A673 (cell line): ENCODE measurements at regions not wholly inside any gene's neighbourhood (a gene's known extent, or its start where the extent isn't known, plus 50 kb on each side); places are given as distances from the start of the nearest gene placed in this dataset.

ENCODE experiments used
- BruUV-seq: library from RNA; stranded (reverse); fragments of 400-500 nt; replicated peaks from 2 replicates; lab custom pipeline; 2021; lab: Mats Ljungman, UMichigan
- CTCF ChIA-PET: fragments of 300-600 bp; sonication (Branson Sonifier 250); formaldehyde crosslinking; loops from one replicate; lab custom pipeline; 2022; ENCODE audit warnings: antibody characterized with exemption; lab: Charles Lee
- POLR2A ChIA-PET: fragments of 300-600 bp; sonication (Branson Sonifier 250); formaldehyde crosslinking; loops from one replicate; lab custom pipeline; 2022; ENCODE audit warnings: antibody characterized with exemption; ENCODE audit not compliant: low non-redundant PET; lab: Charles Lee
- DNase-seq: peaks from one replicate; pipeline ENCODE4 v3.0.0-alpha.2; 2015; ENCODE audit warnings: low spot score
- H3K27ac ChIP-seq: fragments of 200-600 bp; sonication (generic); 2 replicates; pipeline ENCODE4 v1.5.1; 2016; ENCODE audit warnings: mixed run types, low read depth, mild to moderate bottlenecking, mixed read lengths, antibody characterized with exemption, low read length; ENCODE audit not compliant: poor library complexity, severe bottlenecking
- H3K27me3 ChIP-seq: fragments of 200-600 bp; sonication (generic); replicated peaks from 2 replicates; pipeline ENCODE4 v1.6.1; 2017; ENCODE audit warnings: mixed run types, low read depth, mild to moderate bottlenecking, mixed read lengths, antibody characterized with exemption, low read length; ENCODE audit not compliant: insufficient read depth, poor library complexity
- H3K36me3 ChIP-seq: fragments of 200-600 bp; sonication (generic); 2 replicates; pipeline ENCODE4 v1.6.1; 2016; ENCODE audit warnings: mixed run types, mild to moderate bottlenecking, mixed read lengths, antibody characterized with exemption, low read length; ENCODE audit not compliant: insufficient read depth, poor library complexity, severe bottlenecking
- H3K4me1 ChIP-seq: fragments of 200-600 bp; sonication (generic); 2 replicates; pipeline ENCODE4 v1.6.1; 2017; ENCODE audit warnings: mixed run types, mild to moderate bottlenecking, mixed read lengths, antibody characterized with exemption, low read length; ENCODE audit not compliant: insufficient read depth, poor library complexity, severe bottlenecking
- H3K4me3 ChIP-seq: fragments of 200-600 bp; sonication (generic); 2 replicates; pipeline ENCODE4 v1.5.1; 2016; ENCODE audit warnings: low read depth, mixed run types, mild to moderate bottlenecking, mixed read lengths, low read length; ENCODE audit not compliant: poor library complexity, severe bottlenecking
- H3K9me3 ChIP-seq: fragments of 200-600 bp; sonication (generic); 2 replicates; pipeline ENCODE4 v1.6.1; 2016; ENCODE audit warnings: mixed run types, low read depth, mild to moderate bottlenecking, mixed read lengths, antibody characterized with exemption, low read length; ENCODE audit not compliant: poor library complexity, severe bottlenecking
- EZH2 ChIP-seq: fragments of 200-600 bp; sonication (generic); IDR thresholded peaks from 2 replicates; pipeline ENCODE4 v1.6.1; 2017; ENCODE audit warnings: borderline replicate concordance, low read depth, mild to moderate bottlenecking, mixed read lengths, antibody characterized with exemption, low read length; ENCODE audit not compliant: poor library complexity, severe bottlenecking
- intact Hi-C: fragments of 100-400 bp; cut with micrococcal nuclease; formaldehyde crosslinking; loops from one replicate; pipeline ENCODE4 v1.10.0; 2022; ENCODE audit not compliant: unreplicated experiment
- TF ChIP-seq, protein P1 (sequence below): fragments of 300-800, 200-600 bp; sonication (generic); conservative IDR thresholded peaks from 2 replicates; pipeline ENCODE4 v1.5.1; 2017; ENCODE audit warnings: low read depth, mild to moderate bottlenecking, antibody characterized with exemption, low read length, moderate library complexity, mixed read lengths

DNA sequence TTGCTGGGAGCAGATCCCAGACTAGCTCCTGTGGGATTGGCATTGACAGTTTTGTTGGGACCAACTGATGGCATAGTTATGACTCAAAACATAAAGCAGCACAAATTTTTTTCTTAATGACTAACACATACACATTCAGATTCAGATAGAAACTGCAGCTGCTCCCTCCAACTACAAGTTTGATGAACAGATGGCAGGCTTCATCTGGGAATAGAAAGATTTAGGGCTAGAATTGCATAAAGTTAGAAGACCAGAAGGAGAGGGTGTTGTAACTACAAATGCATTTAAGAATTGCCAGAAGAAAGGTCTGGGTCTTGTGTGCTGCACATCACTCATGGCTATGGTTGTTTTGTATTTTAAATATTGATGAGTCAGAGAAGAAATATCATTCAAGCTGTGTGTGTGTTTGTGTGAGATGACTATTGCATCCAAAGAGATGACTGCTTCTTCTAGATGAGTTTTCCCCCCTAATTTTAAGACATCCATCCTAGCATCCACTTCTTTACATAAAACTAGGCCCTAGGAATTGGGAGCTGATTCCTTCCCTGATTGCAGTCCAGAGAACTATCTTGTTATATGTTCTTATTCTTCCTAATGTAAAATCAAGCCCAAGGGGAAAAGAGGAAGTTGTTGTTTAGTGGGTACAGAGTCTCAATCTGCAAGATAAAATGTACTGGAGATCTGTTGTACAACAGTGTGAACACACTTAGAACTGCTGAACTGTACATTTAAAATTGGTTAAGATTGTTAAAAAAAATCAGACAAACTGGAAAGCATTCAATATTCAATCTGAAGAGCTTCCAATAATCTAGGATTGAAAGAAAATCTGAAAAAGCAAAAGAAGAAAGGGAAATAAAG lies 175.1 kb downstream of the PARM1 start:
- Histone ChIP-seq H3K9me3 (no peaks in the 10 kb centered on the region), H3K36me3 (no peaks in the 10 kb centered on the region), H3K27ac (no peak overlapping the region), H3K4me3 (no peak overlapping the region), H3K4me1 (no peaks in the 10 kb centered on the region), H3K27me3 (no peaks in the 10 kb centered on the region)
- CTCF ChIA-PET = no interaction called here
- TF ChIP-seq, protein P1, sequence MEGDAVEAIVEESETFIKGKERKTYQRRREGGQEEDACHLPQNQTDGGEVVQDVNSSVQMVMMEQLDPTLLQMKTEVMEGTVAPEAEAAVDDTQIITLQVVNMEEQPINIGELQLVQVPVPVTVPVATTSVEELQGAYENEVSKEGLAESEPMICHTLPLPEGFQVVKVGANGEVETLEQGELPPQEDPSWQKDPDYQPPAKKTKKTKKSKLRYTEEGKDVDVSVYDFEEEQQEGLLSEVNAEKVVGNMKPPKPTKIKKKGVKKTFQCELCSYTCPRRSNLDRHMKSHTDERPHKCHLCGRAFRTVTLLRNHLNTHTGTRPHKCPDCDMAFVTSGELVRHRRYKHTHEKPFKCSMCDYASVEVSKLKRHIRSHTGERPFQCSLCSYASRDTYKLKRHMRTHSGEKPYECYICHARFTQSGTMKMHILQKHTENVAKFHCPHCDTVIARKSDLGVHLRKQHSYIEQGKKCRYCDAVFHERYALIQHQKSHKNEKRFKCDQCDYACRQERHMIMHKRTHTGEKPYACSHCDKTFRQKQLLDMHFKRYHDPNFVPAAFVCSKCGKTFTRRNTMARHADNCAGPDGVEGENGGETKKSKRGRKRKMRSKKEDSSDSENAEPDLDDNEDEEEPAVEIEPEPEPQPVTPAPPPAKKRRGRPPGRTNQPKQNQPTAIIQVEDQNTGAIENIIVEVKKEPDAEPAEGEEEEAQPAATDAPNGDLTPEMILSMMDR = no peak
- TF ChIP-seq EZH2 = no peak
- POLR2A ChIA-PET = no interaction called here
- DNase-seq = no peak
- intact Hi-C loops = no loop called here
- no TSS peak for BruUV-seq

DNA sequence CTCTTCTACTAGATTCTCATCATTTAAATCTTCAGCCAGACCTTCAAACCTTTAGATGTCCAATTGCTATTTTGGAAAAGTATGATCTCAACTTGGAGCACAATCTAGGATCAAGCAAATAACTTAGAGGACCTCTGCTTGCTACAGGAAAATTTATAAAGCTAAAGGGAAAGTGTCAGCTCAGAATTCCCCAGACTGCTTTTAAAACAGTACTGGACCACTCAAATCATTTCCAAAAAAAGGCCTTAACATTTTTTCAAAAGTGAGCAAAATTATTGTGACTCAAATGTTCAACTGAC lies 169.8 kb downstream of the PARM1 start:
- POLR2A ChIA-PET = no interaction called here
- BruUV-seq = no TSS peak
- no peak overlapping the region for H3K27ac ChIP-seq
- intact Hi-C loops = no loop called here
- H3K27me3 ChIP-seq = no peaks in the 10 kb centered on the region
- DNase-seq = no peak
- no peaks in the 10 kb centered on the region for H3K9me3 ChIP-seq
- no peak overlapping the region for H3K4me3 ChIP-seq
- H3K4me1 ChIP-seq = no peaks in the 10 kb centered on the region
- TF ChIP-seq, protein P1 = no peak
- no peaks in the 10 kb centered on the region for H3K36me3 ChIP-seq
- CTCF ChIA-PET = no interaction called here

DNA sequence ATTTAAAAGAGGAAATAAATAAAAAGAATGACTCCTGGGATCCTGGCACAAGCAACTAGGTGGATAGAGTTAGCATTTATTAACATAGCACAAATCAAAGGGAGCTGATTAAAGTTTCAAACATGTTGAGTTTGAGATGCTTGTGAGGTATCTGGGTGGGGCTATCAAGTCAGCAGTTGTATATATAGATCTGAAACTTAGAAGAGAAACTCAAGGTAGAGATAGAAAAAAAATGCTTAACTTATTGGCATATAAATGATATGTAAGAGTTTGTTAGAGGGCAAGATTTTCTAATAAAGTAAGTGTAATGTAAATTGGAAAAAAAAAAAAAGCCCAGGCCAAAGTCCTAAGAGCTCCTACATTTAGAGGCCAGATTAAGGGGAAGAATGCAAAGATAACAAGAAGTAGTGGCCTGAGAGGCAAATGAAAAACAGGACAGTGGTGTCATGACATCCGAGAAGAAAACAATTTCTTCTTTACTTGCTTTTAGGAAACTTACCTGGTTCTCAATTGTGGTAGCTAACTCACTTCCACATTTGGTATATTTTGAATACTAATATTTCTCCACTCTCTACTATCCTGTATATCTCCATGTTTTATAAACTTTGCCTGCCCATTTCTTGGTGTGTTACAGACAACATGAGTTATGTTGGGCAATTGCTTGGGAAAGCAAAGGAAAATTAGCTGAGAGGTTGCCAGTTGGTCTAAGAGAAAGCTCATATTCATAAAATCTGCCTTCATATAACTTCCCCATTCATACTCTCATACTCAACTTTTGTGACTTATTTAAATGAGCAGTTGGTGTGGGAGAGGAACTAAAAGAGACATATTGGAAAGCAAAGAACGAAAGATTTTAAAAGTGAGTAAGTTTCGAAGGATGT lies 169.2 kb downstream of the PARM1 start:
- Histone ChIP-seq H3K4me3 (no peak overlapping the region), H3K36me3 (no peaks in the 10 kb centered on the region), H3K27me3 (no peaks in the 10 kb centered on the region), H3K4me1 (no peaks in the 10 kb centered on the region), H3K27ac (no peak overlapping the region), H3K9me3 (no peaks in the 10 kb centered on the region)
- no TSS peak for BruUV-seq
- DNase-seq = no peak
- POLR2A ChIA-PET = no interaction called here
- intact Hi-C loops = no loop called here
- CTCF ChIA-PET = no interaction called here
- TF ChIP-seq, protein P1 = no peak
- no peak for TF ChIP-seq EZH2
